AG09309 (cell line): ENCODE measurements at regions not wholly inside any gene's neighbourhood (a gene's known extent, or its start where the extent isn't known, plus 50 kb on each side); places are given as distances from the start of the nearest gene placed in this dataset.
"Not testable (repeated sequence)": the region's sequence is repeated elsewhere in the genome, so short reads cannot be mapped to it uniquely, and the experiment has no call there.

Experiments
- DNase-seq: peaks from one replicate; pipeline ENCODE4 v3.0.0-alpha.2; 2010; ENCODE audit warnings: low read depth
- H3K4me3 ChIP-seq: 2 replicates; pipeline ENCODE4 v1.5.1; 2011; ENCODE audit warnings: mild to moderate bottlenecking, low read depth, low read length, moderate library complexity; ENCODE audit not compliant: control insufficient read depth
- CTCF ChIP-seq: IDR thresholded peaks from 2 replicates; pipeline ENCODE4 v1.5.1; 2011; ENCODE audit warnings: mild to moderate bottlenecking, low read depth, low read length, inconsistent platforms; ENCODE audit not compliant: insufficient read depth, control insufficient read depth; ENCODE audit errors: missing control alignments

DNA sequence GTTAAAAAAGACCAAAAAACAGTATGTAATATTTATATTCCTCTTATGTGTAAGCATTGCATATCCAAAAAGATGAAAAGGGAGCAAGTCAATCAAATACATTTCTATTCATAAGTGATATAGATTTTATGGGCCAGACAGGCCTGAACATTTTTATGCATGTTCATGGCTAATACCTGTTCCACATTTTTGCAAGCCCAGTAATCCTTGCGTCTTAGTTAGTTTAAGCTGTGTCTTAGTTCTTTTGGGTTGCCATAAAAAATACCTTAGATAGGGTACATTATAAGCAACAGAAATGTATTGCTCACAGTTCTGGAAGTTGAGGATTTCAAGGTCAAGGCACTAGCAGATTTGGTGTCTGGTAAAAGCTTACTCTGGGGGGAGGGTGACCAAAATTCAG is 342.1 kb downstream of the TAF11L14 start:
- TF ChIP-seq CTCF, result no peak
- no peak overlapping the region for H3K4me3 ChIP-seq
- no peak for DNase-seq

DNA sequence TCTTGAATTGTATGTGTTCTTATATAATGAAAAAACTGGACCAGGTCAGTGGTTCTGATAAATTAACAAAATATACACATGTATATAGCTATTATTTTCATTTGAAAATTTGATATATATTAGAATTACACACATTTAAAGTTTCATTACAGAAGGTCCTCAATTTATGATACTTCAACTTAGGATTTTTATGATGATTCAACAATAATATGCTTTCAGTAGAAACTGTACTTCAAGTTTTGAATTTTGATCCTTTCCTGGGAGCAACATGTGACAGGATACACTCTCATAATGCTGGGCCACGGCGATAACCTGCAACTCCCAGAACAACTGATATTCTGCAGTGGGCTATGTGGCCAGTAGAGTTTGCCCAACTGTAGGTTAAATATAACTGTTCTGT is 344.7 kb downstream of the TAF11L14 start:
- no peak overlapping the region for H3K4me3 ChIP-seq
- DNase-seq, result no peak

DNA sequence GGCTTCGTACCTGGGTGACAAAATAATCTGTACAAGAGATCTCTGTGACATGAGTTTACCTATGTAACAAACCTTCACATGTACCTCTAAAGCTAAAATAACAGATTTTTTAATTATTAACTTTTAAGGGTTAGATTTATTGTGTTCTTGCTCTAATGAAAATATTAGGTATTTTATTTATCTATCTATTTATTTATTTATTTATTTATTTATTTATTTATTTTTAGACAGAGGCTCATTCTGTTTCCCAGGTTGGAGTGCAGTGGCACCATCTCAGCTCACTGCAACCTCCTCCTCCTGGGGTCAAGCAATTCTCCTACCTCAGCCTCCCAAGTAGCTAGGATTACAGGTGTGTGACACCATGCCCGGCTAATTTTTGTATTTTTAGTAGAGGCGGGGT is 348.4 kb downstream of the TAF11L14 start:
- DNase-seq, H3K4me3 ChIP-seq: not testable (repeated sequence)

More for the DNA sequence above, 344.7 kb downstream of the TAF11L14 start:
- TF ChIP-seq CTCF, result no peak

GRCh38 chr5:17989036-17989435 is 354.8 kb downstream of the TAF11L14 start:
- no peak for TF ChIP-seq CTCF
- no peak overlapping the region for H3K4me3 ChIP-seq

DNA sequence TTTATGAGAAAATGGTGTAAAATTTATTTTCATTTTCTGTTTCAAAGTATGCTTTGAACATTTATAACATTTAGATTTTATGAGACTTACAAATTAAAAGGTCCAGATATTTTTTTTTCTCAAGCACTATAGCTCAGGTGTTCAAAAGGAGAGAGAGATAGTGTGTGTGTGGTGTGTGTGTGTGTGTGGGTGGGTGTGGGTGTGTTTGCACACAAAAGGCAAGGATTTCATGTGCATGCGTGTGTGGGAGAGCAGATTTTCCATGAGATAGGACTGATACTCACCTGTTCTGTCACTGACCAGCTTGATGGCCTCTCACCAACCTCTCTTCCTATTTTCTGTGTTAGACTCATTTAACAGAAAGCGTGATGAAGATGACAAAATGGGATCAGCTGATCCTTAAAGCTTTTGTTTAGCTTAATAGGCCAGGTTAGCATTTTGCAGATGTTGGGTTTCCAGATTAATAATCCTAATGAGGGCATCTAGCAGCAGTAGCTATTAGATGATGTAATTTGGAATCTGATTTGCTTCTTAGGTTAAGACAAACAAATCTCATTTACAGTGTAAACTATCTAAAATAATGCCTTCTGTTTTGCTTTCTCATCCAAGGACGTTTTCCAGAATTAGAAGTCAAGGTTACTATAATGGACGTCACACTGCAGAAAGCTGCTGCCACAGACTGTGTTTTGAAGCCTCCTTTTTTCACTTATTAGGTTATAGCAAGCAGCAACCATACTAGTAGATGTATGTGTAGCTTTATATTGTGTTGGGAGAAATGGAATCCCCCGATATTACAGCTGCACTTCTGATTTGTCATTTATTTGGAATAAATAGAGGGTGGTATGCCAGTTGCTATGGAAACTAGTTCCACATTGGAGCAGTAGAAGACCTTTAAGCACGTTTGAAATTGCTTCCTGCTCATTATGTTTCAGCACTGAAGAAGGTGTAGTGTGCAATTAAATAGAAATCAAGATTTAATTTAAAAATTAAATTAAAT is 355.6 kb downstream of the TAF11L14 start:
- no peak overlapping the region for H3K4me3 ChIP-seq
- TF ChIP-seq CTCF, result no peak
- DNase-seq, result no peak

More at GRCh38 chr5:17989036-17989435, 354.8 kb downstream of the TAF11L14 start:
- DNase-seq, result no peak

DNA sequence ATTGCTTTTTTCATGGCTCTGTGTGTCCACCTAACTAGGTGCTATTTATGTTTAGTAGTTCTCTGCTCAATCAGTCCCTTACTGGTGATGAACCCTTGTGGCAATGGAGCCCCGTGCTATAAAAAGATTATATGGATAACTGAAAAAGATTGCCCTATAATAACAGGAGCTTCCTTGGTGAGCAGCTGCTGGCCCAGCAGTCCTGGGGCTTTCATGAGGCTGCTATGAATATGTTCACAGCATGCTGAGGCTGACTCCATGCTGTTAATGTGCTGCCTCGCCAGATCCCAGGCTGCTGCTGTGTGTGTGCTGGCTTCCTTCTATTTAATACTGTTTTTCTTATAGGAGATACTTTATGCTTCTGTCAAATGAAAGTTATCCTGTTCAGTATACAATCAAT is 357.5 kb downstream of the TAF11L14 start:
- DNase-seq, result no peak

More for the DNA sequence above, 357.5 kb downstream of the TAF11L14 start:
- TF ChIP-seq CTCF, result no peak
- H3K4me3 ChIP-seq, result no peak overlapping the region
